Cardiac fibroblast (primary cell): ENCODE measurements at regions not wholly inside any gene's neighbourhood (a gene's known extent, or its start where the extent isn't known, plus 50 kb on each side); places are given as distances from the start of the nearest gene placed in this dataset.

ENCODE experiments used
- DNase-seq, 2 donors: peaks; one replicate each; pipeline versions ENCODE4 v3.0.0 to v3.0.0-alpha.2; 2010; ENCODE audit warnings: low read depth in 2 of 2
- H3K4me3 ChIP-seq, 2 donors: replicated peaks in 1 of 2; 1 replicate in 1 of 2; 2 replicates in 1 of 2; pipeline ENCODE4 v1.5.1; 2011; ENCODE audit warnings: low read depth in 2 of 2, low read length in 2 of 2, mild to moderate bottlenecking in 2 of 2, moderate library complexity in 1 of 2
- CTCF ChIP-seq: IDR thresholded peaks from one replicate; pipeline ENCODE4 v1.5.1; 2011; ENCODE audit warnings: low read depth, mild to moderate bottlenecking, low read length, inconsistent platforms

GRCh38 chr4:188452097-188452496 lies 312.9 kb downstream of the TRIML1 start:
- no peak for DNase-seq
- no peak for TF ChIP-seq CTCF
- no peak overlapping the region for H3K4me3 ChIP-seq

GRCh38 chr4:188454575-188454974 lies 315.3 kb downstream of the TRIML1 start:
- no peak for DNase-seq
- no peak overlapping the region for H3K4me3 ChIP-seq
- TF ChIP-seq CTCF, result no peak

- peak in 1 of 2 donors; percentile 25 for DNase-seq
- no peak overlapping the region for H3K4me3 ChIP-seq
- no peak for TF ChIP-seq CTCF
These were observed 316.0 kb downstream of the TRIML1 start for GRCh38 chr4:188455062-188455752.

GRCh38 chr4:188459381-188459780 lies 320.1 kb downstream of the TRIML1 start:
- no peak overlapping the region for H3K4me3 ChIP-seq
- TF ChIP-seq CTCF, result no peak
- no peak for DNase-seq

- no peak for TF ChIP-seq CTCF
- no peak overlapping the region for H3K4me3 ChIP-seq
These were observed 324.7 kb downstream of the TRIML1 start for GRCh38 chr4:188463909-188464308.

GRCh38 chr4:188466001-188466400 lies 326.8 kb downstream of the TRIML1 start:
- H3K4me3 ChIP-seq, result no peak overlapping the region
- no peak for TF ChIP-seq CTCF
- DNase-seq, result no peak

More at GRCh38 chr4:188463909-188464308, 324.7 kb downstream of the TRIML1 start:
- no peak for DNase-seq

GRCh38 chr4:188484256-188484655 lies 345.0 kb downstream of the TRIML1 start:
- no peak for TF ChIP-seq CTCF

More at GRCh38 chr4:188484256-188484655, 345.0 kb downstream of the TRIML1 start:
- H3K4me3 ChIP-seq, result no peak overlapping the region
- DNase-seq, result no peak
